ENCODE measurements at regions not wholly inside any gene's neighbourhood (a gene's known extent, or its start where the extent isn't known, plus 50 kb on each side); places are given as distances from the start of the nearest gene placed in this dataset.

DNA sequence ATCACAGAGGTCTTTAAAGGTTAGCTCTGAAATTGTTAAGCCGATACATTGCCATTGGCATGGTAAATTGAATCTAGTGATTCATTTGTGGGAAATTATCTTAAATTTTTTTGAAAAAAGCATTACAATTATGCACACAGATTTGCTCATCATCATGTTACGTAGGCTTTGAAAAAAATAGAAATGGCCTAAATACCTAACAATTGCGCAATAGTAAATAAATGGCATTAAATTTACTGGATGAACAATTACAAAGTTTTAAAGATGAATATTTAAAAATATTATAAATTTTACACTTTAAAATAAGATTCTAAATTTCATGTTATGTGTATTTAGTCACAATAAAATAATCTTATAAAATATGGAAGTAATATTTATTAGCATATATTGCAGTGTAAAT, 171.3 kb downstream of the RPRM start:
- H4K20me1 ChIP-seq (ENCODE audit: low read depth, low read length) = no peaks in the 10 kb centered on the region
- H3F3A ChIP-seq (ENCODE audit: insufficient read depth) = no peaks in the 10 kb centered on the region
- H3K4me3 ChIP-seq (ENCODE audit: insufficient read depth, low read length, poor library complexity, severe bottlenecking) = no peak overlapping the region
- TF ChIP-seq, protein P1, sequence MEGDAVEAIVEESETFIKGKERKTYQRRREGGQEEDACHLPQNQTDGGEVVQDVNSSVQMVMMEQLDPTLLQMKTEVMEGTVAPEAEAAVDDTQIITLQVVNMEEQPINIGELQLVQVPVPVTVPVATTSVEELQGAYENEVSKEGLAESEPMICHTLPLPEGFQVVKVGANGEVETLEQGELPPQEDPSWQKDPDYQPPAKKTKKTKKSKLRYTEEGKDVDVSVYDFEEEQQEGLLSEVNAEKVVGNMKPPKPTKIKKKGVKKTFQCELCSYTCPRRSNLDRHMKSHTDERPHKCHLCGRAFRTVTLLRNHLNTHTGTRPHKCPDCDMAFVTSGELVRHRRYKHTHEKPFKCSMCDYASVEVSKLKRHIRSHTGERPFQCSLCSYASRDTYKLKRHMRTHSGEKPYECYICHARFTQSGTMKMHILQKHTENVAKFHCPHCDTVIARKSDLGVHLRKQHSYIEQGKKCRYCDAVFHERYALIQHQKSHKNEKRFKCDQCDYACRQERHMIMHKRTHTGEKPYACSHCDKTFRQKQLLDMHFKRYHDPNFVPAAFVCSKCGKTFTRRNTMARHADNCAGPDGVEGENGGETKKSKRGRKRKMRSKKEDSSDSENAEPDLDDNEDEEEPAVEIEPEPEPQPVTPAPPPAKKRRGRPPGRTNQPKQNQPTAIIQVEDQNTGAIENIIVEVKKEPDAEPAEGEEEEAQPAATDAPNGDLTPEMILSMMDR (IDR thresholded peaks at IDR 0.05; ENCODE audit: insufficient read depth, low read length, poor library complexity, severe bottlenecking) = no peak
- TF ChIP-seq EZH2phosphoT487 (conservative IDR thresholded peaks at IDR 0.05; ENCODE audit: low read length) = no peak
- no peak overlapping the region for H2AFZ ChIP-seq (ENCODE audit: low read depth, low read length, severe bottlenecking)
- H3K79me2 ChIP-seq (ENCODE audit: insufficient read depth, low read length) = no peaks in the 10 kb centered on the region
- no peaks in the 10 kb centered on the region for H3K9me2 ChIP-seq (replicated peaks; ENCODE audit: insufficient read depth, low read length)
- no peaks in the 10 kb centered on the region for H3K36me3 ChIP-seq (ENCODE audit: low read length)
- no peak overlapping the region for H3K4me2 ChIP-seq (ENCODE audit: low read depth, low read length, poor library complexity, severe bottlenecking)
- H3K9ac ChIP-seq (ENCODE audit: low read length) = no peak overlapping the region
- H3K27me3 ChIP-seq (ENCODE audit: low read length) = no peaks in the 10 kb centered on the region
- no peak overlapping the region for H3K27ac ChIP-seq (ENCODE audit: low read depth, low read length)
- H3K9me3 ChIP-seq (ENCODE audit: insufficient read depth, low read length) = no peaks in the 10 kb centered on the region

DNA sequence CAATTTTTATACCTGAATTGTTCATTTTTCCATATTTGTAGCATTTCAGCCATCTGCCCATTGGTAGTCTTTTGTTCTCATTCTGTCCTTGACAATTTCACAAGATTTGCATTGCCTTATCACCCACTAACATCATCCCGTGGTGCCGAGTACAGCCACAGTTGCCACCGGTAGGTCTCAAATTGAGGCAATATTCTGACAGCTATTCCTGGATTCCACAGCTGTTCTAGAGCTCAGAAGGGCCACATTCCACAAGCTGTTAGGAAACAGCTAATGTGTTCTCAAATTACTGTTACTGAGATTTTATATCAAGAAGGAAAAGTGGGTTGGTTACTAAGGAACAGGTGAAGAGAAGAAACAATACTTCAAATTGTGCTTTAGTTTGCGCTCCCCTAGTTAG, 178.8 kb downstream of the RPRM start:
- Histone ChIP-seq H3K4me3 (ENCODE audit: insufficient read depth, low read length, poor library complexity, severe bottlenecking) (no peak overlapping the region), H3K4me2 (ENCODE audit: low read depth, low read length, poor library complexity, severe bottlenecking) (no peak overlapping the region), H3K9ac (ENCODE audit: low read length) (no peak overlapping the region), H2AFZ (ENCODE audit: low read depth, low read length, severe bottlenecking) (no peak overlapping the region), H3K27ac (ENCODE audit: low read depth, low read length) (no peak overlapping the region), H3K27me3 (ENCODE audit: low read length) (no peaks in the 10 kb centered on the region), H3F3A (ENCODE audit: insufficient read depth) (no peaks in the 10 kb centered on the region), H3K9me2 (replicated peaks; ENCODE audit: insufficient read depth, low read length) (no peaks in the 10 kb centered on the region), H4K20me1 (ENCODE audit: low read depth, low read length) (no peaks in the 10 kb centered on the region), H3K9me3 (ENCODE audit: insufficient read depth, low read length) (no peaks in the 10 kb centered on the region), H3K36me3 (ENCODE audit: low read length) (no peaks in the 10 kb centered on the region), H3K79me2 (ENCODE audit: insufficient read depth, low read length) (no peaks in the 10 kb centered on the region)
- TF ChIP-seq, protein P1 (IDR thresholded peaks at IDR 0.05; ENCODE audit: insufficient read depth, low read length, poor library complexity, severe bottlenecking) = no peak
- TF ChIP-seq EZH2phosphoT487 (conservative IDR thresholded peaks at IDR 0.05; ENCODE audit: low read length) = no peak

DNA sequence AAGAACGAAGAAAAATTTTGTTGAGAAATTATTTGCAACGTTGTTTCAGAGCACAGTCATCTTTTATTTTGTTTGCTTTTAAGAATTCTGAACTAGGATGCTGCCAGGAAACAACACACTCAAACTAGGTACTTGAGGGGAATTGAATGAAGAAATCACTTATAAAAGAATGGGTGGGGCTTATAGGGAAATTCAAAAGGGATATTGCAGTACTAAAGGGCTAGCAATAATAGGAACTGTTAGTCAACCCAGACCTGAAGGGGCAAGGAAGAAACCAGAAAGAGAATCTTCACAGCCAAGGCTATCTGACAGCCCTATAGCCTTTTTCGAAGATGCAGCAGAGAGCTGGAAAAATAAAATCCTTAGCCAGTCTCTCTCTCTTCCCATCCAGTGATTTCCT, 179.3 kb downstream of the RPRM start:
- H3K27me3 ChIP-seq (ENCODE audit: low read length) = no peaks in the 10 kb centered on the region
- no peak overlapping the region for H3K4me2 ChIP-seq (ENCODE audit: low read depth, low read length, poor library complexity, severe bottlenecking)
- H3K36me3 ChIP-seq (ENCODE audit: low read length) = no peaks in the 10 kb centered on the region
- H3K79me2 ChIP-seq (ENCODE audit: insufficient read depth, low read length) = no peaks in the 10 kb centered on the region
- no peaks in the 10 kb centered on the region for H3K9me2 ChIP-seq (replicated peaks; ENCODE audit: insufficient read depth, low read length)
- no peak overlapping the region for H3K27ac ChIP-seq (ENCODE audit: low read depth, low read length)
- no peak overlapping the region for H3K4me3 ChIP-seq (ENCODE audit: insufficient read depth, low read length, poor library complexity, severe bottlenecking)
- TF ChIP-seq, protein P1 (IDR thresholded peaks at IDR 0.05; ENCODE audit: insufficient read depth, low read length, poor library complexity, severe bottlenecking) = no peak
- no peak for TF ChIP-seq EZH2phosphoT487 (conservative IDR thresholded peaks at IDR 0.05; ENCODE audit: low read length)
- no peaks in the 10 kb centered on the region for H4K20me1 ChIP-seq (ENCODE audit: low read depth, low read length)
- no peaks in the 10 kb centered on the region for H3K9me3 ChIP-seq (ENCODE audit: insufficient read depth, low read length)
- H2AFZ ChIP-seq (ENCODE audit: low read depth, low read length, severe bottlenecking) = no peak overlapping the region
- no peak overlapping the region for H3K9ac ChIP-seq (ENCODE audit: low read length)
- no peaks in the 10 kb centered on the region for H3F3A ChIP-seq (ENCODE audit: insufficient read depth)

Measured in SU-DHL-6 (cell line).